ENCODE measurements at regions not wholly inside any gene's neighbourhood (a gene's known extent, or its start where the extent isn't known, plus 50 kb on each side); places are given as distances from the start of the nearest gene placed in this dataset.

DNA sequence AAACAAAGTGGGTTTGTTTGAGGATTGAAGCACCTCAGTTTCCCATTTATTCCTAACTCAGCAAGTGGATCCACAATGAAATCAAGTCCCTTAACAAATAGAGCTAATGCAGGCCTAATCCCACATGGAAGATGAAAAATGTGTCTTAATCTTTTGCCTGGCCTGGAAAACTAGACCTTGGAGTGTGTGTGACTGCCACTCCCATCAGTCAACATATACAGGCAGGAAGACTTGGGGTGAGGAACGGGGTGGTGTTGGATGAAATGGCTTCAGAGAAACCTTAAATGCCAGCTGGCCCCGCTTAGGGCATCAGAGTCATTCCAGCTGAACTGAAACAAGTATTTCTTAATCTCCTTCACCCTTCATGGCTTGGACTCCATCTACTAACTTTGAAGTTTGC, 269.5 kb downstream of the MAF start:
- TF ChIP-seq EZH2 (optimal IDR thresholded peaks at IDR 0.05; ENCODE audit: low read depth, low read length), result no peak
- TF ChIP-seq, protein P1, sequence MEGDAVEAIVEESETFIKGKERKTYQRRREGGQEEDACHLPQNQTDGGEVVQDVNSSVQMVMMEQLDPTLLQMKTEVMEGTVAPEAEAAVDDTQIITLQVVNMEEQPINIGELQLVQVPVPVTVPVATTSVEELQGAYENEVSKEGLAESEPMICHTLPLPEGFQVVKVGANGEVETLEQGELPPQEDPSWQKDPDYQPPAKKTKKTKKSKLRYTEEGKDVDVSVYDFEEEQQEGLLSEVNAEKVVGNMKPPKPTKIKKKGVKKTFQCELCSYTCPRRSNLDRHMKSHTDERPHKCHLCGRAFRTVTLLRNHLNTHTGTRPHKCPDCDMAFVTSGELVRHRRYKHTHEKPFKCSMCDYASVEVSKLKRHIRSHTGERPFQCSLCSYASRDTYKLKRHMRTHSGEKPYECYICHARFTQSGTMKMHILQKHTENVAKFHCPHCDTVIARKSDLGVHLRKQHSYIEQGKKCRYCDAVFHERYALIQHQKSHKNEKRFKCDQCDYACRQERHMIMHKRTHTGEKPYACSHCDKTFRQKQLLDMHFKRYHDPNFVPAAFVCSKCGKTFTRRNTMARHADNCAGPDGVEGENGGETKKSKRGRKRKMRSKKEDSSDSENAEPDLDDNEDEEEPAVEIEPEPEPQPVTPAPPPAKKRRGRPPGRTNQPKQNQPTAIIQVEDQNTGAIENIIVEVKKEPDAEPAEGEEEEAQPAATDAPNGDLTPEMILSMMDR (IDR thresholded peaks at IDR 0.05; ENCODE audit: low read length), result no peak
- TF ChIP-seq EZH2phosphoT487 (IDR thresholded peaks at IDR 0.05; ENCODE audit: low read length), result no peak

Measured in MM.1S (cell line).